GM18505 (cell line): ENCODE measurements at regions not wholly inside any gene's neighbourhood (a gene's known extent, or its start where the extent isn't known, plus 50 kb on each side); places are given as distances from the start of the nearest gene placed in this dataset.

ENCODE experiments used
- ATAC-seq: cut with Tn5 transposase; IDR thresholded peaks from one replicate; pipeline ENCODE4 v1.9.1; 2021; ENCODE audit not compliant: unreplicated experiment
- POLR2A ChIP-seq: IDR thresholded peaks from 4 replicates; pipeline ENCODE4 v1.6.1; 2011; ENCODE audit warnings: borderline replicate concordance; ENCODE audit not compliant: insufficient read depth, insufficient read length; ENCODE audit errors: extremely low read depth

- no peak for ATAC-seq
- no peak for TF ChIP-seq POLR2A
These were observed 505.0 kb downstream of the BMP2 start for GRCh38 chr20:7272512-7272911.

DNA sequence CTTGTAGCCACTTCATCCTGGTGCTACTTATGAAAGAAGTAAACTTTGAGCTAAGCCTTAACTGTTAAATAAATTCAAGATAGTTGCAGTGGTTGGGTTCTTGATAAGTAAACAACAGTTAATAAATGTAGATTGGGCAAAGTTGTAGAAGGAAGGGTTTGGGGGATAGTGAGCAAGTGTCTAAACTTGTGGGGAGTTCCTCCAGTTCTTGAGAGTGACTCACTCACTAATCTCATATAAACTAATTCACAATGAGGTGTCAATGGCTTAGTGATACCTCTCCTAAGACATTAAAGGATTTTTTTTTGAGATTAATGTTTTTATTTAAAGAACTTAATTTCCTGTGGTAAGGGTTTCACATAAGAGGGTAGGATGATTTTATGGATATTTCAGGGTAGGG, 507.4 kb downstream of the BMP2 start:
- ATAC-seq, result no peak
- TF ChIP-seq POLR2A, result no peak

DNA sequence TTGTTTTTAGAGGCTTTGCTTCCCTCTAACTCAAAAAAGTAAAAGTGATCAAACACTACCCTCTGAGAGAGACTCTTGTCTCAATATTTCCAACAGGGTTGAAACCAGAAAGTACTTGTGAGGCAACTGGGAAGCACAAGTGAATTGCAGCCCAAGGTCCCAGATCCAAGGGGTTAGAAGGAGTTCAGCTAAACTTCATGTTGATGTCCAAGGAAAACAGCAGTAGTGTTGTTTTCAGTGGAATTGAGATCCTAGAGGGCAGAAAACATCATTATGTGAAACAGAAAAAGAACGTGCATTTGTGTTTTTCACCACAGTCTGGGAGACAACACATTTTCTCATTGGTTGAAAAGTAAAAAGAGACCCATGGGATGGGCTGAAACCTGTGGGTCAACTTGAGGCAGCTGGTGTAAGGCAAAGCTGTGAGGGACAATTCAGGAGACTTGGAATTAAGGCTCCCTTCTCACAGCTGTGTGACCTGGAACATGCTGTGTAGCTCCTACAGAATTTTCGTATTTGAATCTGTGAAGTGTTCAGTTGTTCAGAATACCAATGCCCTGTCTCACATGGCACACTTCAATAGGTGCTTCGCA, 508.3 kb downstream of the BMP2 start:
- ATAC-seq, result no peak
- no peak for TF ChIP-seq POLR2A

DNA sequence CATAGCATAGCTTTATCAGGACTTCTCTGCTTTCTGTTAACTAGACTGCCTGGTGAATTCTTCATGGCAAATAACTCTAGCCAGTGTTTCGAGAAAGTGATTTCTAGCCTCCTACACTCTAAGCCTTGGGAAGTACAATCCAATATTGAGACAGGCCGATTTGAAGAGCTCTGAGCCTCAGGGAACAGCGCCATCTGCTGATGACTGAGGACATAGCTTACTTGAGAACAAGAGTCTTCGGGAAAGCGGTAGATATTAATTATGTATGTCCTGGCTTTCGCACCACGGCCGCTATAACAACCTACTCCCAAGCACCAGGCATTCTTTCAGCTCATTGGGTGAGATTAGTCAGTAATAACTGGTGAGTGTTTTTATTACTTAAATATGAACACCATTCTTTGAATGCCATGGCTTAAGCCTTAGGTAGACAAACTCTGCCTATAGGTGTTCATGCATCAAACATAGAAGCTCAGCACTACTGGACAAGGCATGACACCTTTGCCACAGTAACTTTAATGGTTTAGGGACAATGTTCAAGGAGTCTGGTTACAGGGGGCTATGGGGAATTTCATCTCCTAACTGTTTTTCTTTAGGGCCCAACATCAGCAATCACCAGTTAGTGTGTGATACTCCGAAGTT, 518.6 kb downstream of the BMP2 start:
- no peak for TF ChIP-seq POLR2A
- peak; percentile 68 for ATAC-seq

DNA sequence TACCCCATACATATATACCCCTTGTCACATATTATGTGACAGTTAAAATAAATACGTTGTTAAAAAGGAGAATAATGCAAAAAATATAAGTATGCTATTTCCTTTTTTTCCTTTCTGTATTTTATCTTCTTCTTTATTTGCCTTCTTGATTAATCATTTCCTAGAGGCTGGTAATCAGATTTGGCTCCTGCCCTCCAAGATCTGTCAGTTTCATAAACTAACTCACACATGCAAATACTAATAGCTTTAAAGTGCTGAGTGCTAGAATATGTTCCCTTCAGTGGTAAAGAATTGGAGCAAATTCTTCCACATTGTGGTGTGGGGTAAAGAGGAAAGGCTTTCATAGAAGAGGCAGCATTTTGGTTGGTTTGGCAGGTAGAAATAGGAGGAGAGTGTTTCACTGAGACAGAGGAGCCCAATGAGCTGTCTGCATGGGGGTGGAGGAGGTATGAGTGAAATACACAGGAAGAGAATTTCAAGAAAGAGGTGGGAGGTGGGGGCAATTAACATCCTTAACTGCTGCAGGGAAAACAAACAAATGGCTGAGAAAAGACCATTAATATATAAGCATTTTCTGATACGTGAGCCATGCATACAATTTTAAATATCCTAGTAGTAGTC, 523.9 kb downstream of the BMP2 start:
- no peak for TF ChIP-seq POLR2A
- ATAC-seq, result no peak

- no peak for ATAC-seq
- TF ChIP-seq POLR2A, result no peak
These were observed 524.5 kb downstream of the BMP2 start for GRCh38 chr20:7291946-7292345.

- TF ChIP-seq POLR2A, result no peak
- no peak for ATAC-seq
These were observed 527.4 kb downstream of the BMP2 start for GRCh38 chr20:7294816-7295360.

DNA sequence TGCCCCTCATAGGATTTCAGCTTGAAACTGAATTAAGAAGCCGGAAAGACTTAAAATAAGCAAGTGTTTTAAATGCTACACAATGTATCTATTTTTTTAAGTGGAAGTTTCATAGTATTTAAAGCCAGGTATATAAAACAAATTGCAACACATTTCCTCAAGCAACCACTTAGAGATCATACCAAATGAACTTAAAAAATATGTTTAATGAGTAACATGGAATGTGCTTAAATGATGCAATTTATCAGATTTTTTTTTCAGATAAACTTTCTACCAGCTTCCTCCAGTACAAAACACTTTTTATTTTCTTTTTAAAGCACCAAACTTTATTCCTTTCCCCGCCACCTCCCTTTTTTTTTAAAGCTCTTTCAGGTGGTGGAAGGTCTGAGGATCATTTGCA, 534.3 kb downstream of the BMP2 start:
- ATAC-seq, result no peak

DNA sequence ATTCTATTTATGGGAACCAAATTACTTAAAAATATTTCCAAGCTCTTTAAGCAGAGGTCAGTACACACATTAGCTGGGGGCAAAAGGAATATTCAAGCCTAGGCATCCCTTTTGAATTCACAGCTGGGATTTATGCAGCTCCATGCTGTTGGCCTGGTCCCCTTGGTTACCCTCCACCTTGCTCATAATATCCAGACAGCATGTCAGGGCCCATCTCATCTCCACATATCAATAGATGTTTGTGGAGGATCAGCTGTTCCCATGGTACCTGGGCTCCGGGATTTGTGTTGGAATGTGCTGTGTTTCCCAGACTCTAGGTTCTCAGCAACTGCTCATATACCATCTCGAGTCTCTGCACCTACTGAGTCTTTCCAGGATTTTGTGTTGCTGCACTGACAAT, 534.8 kb downstream of the BMP2 start:
- no peak for ATAC-seq
- no peak for TF ChIP-seq POLR2A

More for the DNA sequence above, 534.3 kb downstream of the BMP2 start:
- TF ChIP-seq POLR2A, result no peak

DNA sequence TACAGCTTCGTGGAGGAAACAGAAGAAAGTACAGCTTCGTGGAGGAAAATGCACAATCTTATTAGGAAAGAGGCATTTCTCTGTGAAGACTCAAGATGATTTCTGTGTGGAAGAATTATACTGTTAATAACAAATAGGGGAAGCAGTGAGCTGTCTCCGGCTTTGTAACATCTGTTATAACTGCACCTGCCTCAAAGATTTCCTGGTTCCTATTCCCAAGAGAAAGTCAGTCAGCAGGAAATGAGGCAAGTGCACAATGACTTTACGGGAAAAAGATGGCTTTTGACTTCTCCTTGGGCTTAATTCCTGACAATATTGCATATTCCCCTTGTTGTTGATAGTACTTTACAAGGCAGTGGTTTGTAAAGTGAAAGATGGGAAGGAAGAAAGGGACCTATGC, 538.5 kb downstream of the BMP2 start:
- no peak for TF ChIP-seq POLR2A
- no peak for ATAC-seq

DNA sequence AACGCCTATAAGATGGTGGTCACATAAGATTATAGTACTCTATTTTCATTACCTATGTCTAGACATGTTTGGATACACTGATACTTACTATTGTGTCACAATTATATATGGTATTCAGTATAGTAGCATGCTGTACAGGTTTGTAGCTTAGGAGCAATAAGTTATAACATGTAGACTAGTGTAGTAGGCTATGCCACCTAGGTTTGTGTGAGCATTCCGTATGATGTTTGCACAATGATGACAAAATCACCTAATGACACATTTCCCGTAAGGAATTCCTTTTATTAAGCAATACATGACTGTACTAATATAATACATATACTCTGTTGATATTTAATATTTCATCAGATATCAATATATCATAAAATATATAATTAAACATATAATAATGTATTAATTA, 540.7 kb downstream of the BMP2 start:
- no peak for ATAC-seq

DNA sequence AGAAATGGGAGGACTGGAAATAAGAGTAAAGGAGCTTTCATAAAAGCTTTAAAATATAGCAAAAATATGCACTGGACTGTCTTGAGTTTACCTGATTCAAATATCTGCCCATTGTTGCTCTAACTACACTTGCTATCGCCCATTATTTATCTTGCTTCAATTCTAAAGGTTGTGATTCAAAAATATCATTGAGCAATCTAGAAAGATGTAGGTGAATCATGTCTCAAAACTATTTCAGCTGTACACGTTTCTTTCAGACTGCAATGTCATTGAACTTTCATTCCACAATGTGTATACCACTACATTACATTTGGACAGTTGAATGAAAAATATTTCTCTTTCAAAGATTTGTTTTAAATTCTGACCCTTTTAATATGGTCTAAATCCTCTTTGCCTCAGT, 545.6 kb downstream of the BMP2 start:
- ATAC-seq, result no peak
- TF ChIP-seq POLR2A, result no peak

More for the DNA sequence above, 540.7 kb downstream of the BMP2 start:
- no peak for TF ChIP-seq POLR2A

GRCh38 chr20:7323957-7324356, 556.5 kb downstream of the BMP2 start:
- TF ChIP-seq POLR2A, result no peak
- no peak for ATAC-seq

DNA sequence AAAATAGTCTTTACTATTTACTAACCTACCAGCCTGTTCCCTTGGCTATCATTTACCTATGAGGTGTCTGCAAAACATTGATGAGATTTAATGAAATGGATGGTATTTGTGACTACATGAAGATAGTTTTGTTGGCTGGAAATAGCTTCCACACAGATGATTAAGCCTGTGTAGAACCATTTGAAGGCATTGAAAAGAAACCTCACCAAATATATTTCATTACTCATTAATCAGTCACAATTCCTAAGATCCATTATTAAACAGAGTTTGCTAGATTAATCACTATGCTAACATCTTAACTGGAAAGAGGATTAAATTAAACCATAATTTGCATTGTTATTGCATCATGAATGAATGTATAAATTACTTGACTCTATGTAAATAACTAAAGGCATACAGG, 560.3 kb downstream of the BMP2 start:
- no peak for ATAC-seq
- TF ChIP-seq POLR2A, result no peak
